ENCODE measurements at regions not wholly inside any gene's neighbourhood (a gene's known extent, or its start where the extent isn't known, plus 50 kb on each side); places are given as distances from the start of the nearest gene placed in this dataset.

DNA sequence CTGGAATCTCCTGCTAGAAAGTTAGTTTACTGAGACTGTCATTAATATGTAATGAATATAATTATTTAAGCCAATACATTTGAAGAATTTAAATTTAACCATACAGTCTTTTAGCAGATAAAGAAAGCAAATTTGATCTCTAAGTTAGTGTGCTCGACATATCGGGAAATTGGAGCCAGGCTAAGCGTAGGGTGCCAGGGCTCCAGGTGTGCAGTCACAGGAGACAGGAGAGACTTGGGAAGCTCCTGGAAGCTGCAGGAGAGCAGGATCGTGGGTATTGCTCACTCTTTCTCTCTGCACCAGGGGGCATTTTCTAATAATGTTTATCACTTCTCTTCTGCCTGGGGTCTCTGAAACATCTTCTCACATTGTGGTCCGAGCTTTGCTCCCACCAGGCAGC, 342.0 kb upstream of the ANKRD30A start:
- Histone ChIP-seq H3K4me1 (no peaks in the 10 kb centered on the region), H3K9me3 (ENCODE audit: control insufficient read depth, low read length) (no peaks in the 10 kb centered on the region), H3K27me3 (ENCODE audit: control insufficient read depth, insufficient read depth, low read length) (no peaks in the 10 kb centered on the region), H2AFZ (no peak overlapping the region), H3K4me3 (ENCODE audit: low read depth, low read length) (no peak overlapping the region), H3K79me2 (no peaks in the 10 kb centered on the region), H3K4me2 (ENCODE audit: low read length) (no peak overlapping the region), H3K9ac (no peak overlapping the region), H3K27ac (no peak overlapping the region), H3K36me3 (ENCODE audit: control insufficient read depth, insufficient read depth, low read length) (no peaks in the 10 kb centered on the region)
- TF ChIP-seq, protein P1, sequence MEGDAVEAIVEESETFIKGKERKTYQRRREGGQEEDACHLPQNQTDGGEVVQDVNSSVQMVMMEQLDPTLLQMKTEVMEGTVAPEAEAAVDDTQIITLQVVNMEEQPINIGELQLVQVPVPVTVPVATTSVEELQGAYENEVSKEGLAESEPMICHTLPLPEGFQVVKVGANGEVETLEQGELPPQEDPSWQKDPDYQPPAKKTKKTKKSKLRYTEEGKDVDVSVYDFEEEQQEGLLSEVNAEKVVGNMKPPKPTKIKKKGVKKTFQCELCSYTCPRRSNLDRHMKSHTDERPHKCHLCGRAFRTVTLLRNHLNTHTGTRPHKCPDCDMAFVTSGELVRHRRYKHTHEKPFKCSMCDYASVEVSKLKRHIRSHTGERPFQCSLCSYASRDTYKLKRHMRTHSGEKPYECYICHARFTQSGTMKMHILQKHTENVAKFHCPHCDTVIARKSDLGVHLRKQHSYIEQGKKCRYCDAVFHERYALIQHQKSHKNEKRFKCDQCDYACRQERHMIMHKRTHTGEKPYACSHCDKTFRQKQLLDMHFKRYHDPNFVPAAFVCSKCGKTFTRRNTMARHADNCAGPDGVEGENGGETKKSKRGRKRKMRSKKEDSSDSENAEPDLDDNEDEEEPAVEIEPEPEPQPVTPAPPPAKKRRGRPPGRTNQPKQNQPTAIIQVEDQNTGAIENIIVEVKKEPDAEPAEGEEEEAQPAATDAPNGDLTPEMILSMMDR (IDR thresholded peaks at IDR 0.05): no peak

DNA sequence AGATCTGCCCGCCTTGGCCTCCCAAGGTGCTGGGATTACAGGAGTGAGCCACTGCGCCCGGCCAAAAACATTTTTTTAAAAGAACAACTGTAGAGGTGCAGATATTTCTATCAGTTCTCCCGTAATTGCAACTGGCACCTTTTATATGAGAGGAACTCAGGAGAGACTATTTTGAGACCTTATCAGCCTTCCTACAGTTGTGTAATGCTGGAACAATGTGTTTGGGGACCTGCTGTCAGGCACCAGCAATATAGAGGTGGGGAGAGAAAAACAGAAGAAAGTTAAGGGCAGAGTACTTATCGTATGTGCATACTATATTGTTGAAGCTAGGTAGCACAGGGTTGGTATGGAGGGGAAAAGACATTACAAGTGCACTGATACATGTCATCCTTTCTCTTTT, 343.8 kb upstream of the ANKRD30A start:
- Histone ChIP-seq H3K79me2 (no peaks in the 10 kb centered on the region), H3K9ac (no peak overlapping the region), H3K36me3 (ENCODE audit: control insufficient read depth, insufficient read depth, low read length) (no peaks in the 10 kb centered on the region), H3K4me3 (ENCODE audit: low read depth, low read length) (no peak overlapping the region), H3K9me3 (ENCODE audit: control insufficient read depth, low read length) (no peaks in the 10 kb centered on the region), H3K27ac (no peak overlapping the region), H3K27me3 (ENCODE audit: control insufficient read depth, insufficient read depth, low read length) (no peaks in the 10 kb centered on the region), H3K4me2 (ENCODE audit: low read length) (no peak overlapping the region), H2AFZ (no peak overlapping the region), H3K4me1 (no peaks in the 10 kb centered on the region)
- TF ChIP-seq, protein P1 (IDR thresholded peaks at IDR 0.05): no peak

DNA sequence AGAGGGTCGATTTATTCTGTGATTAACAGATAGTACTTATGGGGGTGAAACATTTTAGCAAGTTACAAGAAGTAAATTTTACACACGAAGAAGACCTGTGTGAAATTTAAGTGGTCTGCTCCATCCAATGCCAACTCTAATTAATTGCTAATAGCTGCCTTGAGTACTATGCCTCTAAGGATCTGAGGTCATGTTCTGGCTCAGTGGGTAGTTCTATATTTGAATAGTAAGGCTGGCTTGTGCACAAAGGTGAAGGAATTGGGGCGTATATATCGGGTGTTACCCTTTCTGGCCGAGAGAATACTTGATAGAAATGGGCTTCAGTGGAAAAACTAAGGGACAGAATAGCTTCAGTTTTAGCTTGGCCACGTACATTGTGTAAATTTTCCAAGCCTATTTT, 345.2 kb upstream of the ANKRD30A start:
- no peak overlapping the region for H2AFZ ChIP-seq
- no peak overlapping the region for H3K4me3 ChIP-seq (ENCODE audit: low read depth, low read length)
- no peaks in the 10 kb centered on the region for H3K4me1 ChIP-seq
- no peaks in the 10 kb centered on the region for H3K79me2 ChIP-seq
- no peaks in the 10 kb centered on the region for H3K9me3 ChIP-seq (ENCODE audit: control insufficient read depth, low read length)
- no peak overlapping the region for H3K9ac ChIP-seq
- H3K27ac ChIP-seq: no peak overlapping the region
- no peaks in the 10 kb centered on the region for H3K36me3 ChIP-seq (ENCODE audit: control insufficient read depth, insufficient read depth, low read length)
- TF ChIP-seq, protein P1 (IDR thresholded peaks at IDR 0.05): no peak
- no peak overlapping the region for H3K4me2 ChIP-seq (ENCODE audit: low read length)
- no peaks in the 10 kb centered on the region for H3K27me3 ChIP-seq (ENCODE audit: control insufficient read depth, insufficient read depth, low read length)

DNA sequence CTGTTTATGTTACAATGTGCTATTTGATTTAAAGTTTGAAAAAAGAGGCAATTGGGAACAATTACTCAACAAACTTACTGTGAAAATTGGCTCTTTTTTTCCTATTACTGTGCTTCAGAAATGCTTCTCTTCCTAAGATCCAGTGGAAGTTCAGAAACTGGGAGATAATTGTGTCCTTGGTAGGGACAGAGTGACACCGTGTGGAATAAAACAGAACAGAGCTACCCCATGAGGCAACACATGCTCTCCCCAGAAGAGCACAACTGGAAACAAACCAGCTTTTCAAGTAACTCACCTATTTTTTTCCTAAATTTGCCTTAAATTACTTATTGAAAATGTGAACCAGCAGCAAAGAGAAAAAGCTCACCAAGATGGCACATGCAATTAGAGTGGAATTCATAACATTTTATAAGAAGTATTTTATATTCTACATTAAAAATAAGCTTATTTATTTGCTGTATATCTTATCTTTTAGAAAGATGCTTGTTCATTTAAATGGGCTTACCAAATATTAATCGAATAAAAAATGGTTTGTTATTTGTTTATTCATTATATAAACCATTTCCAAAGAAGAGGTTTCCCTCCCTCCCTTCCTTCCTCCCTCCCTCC, 346.1 kb upstream of the ANKRD30A start:
- H3K36me3 ChIP-seq (ENCODE audit: control insufficient read depth, insufficient read depth, low read length): no peaks in the 10 kb centered on the region
- H3K9me3 ChIP-seq (ENCODE audit: control insufficient read depth, low read length): no peaks in the 10 kb centered on the region
- H3K9ac ChIP-seq: no peak overlapping the region
- no peaks in the 10 kb centered on the region for H3K4me1 ChIP-seq
- H3K4me2 ChIP-seq (ENCODE audit: low read length): no peak overlapping the region
- no peaks in the 10 kb centered on the region for H3K79me2 ChIP-seq
- H3K4me3 ChIP-seq (ENCODE audit: low read depth, low read length): no peak overlapping the region
- TF ChIP-seq, protein P1 (IDR thresholded peaks at IDR 0.05): peak; percentile 35
- no peak overlapping the region for H3K27ac ChIP-seq
- H3K27me3 ChIP-seq (ENCODE audit: control insufficient read depth, insufficient read depth, low read length): no peaks in the 10 kb centered on the region
- no peak overlapping the region for H2AFZ ChIP-seq

DNA sequence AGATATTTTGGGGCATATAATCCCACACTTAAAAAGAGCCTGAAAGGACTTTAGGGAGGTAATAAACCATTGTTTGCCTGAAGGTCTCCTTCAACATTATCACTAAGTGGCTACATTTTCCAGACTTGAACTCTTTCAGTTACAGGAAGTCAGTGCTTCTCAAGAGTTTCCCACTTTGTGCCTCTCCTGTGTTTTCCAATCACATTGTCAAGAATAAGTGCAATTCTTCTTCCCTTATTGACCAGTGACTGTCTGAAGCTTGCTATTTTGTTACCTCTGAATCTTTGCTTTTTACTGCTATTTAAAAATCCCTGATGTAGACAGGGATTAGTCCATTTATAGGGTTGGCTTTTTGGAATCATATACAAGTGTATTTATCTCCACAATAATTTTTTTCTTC, 346.7 kb upstream of the ANKRD30A start:
- no peak overlapping the region for H3K4me2 ChIP-seq (ENCODE audit: low read length)
- TF ChIP-seq, protein P1 (IDR thresholded peaks at IDR 0.05): no peak
- no peaks in the 10 kb centered on the region for H3K4me1 ChIP-seq
- H2AFZ ChIP-seq: no peak overlapping the region
- H3K9me3 ChIP-seq (ENCODE audit: control insufficient read depth, low read length): no peaks in the 10 kb centered on the region
- no peak overlapping the region for H3K4me3 ChIP-seq (ENCODE audit: low read depth, low read length)
- H3K27me3 ChIP-seq (ENCODE audit: control insufficient read depth, insufficient read depth, low read length): no peaks in the 10 kb centered on the region
- no peaks in the 10 kb centered on the region for H3K36me3 ChIP-seq (ENCODE audit: control insufficient read depth, insufficient read depth, low read length)
- H3K27ac ChIP-seq: no peak overlapping the region
- H3K9ac ChIP-seq: no peak overlapping the region
- no peaks in the 10 kb centered on the region for H3K79me2 ChIP-seq

Measured in parathyroid adenoma (tissue), 2 donors.